GM12878 (cell line): ENCODE measurements at regions not wholly inside any gene's neighbourhood (a gene's known extent, or its start where the extent isn't known, plus 50 kb on each side); places are given as distances from the start of the nearest gene placed in this dataset.

Experiments used
- CTCF ChIP-seq, 3 experiments: IDR thresholded peaks in 2 of 3; conservative IDR thresholded peaks in 1 of 3; 2 replicates each; pipeline ENCODE4 v1.5.1; 2011; ENCODE audit warnings: low read depth in 3 of 3, low read length in 3 of 3, mild to moderate bottlenecking in 3 of 3, control low read depth in 2 of 3, moderate library complexity in 2 of 3, inconsistent platforms in 1 of 3, mixed read lengths in 1 of 3; ENCODE audit not compliant: control insufficient read depth in 2 of 3, insufficient read depth in 1 of 3; ENCODE audit errors: extremely low read depth in 1 of 3
- ELK1 ChIP-seq: IDR thresholded peaks from 2 replicates; pipeline ENCODE4 v1.6.1; 2012; ENCODE audit warnings: low read depth, low read length, improper control_type of control experiment
- MAX ChIP-seq: IDR thresholded peaks from 2 replicates; pipeline ENCODE4 v1.6.1; 2012; ENCODE audit warnings: low read depth, low read length, improper control_type of control experiment

- TF ChIP-seq CTCF (IDR thresholded peaks at IDR 0.05 in 2 of 3, conservative IDR thresholded peaks at IDR 0.05 in 1 of 3; ENCODE audit: control insufficient read depth in 2 of 3, extremely low read depth in 1 of 3, insufficient read depth in 1 of 3, low read depth in 3 of 3, low read length in 3 of 3) (no peak), MAX (no peak), ELK1 (no peak)
Measured at GRCh38 chr1:41296506-41296905, 54.4 kb upstream of the SCMH1 start.
